ENCODE measurements at regions not wholly inside any gene's neighbourhood (a gene's known extent, or its start where the extent isn't known, plus 50 kb on each side); places are given as distances from the start of the nearest gene placed in this dataset.

- H3K27ac ChIP-seq, result no peak overlapping the region
- no peak overlapping the region for H3K4me3 ChIP-seq
- no peaks in the 10 kb centered on the region for H3K9me3 ChIP-seq (ENCODE audit: low read depth, low read length)
- DNase-seq (ENCODE audit: low read depth, low spot score), result peak; percentile 22
- H3K9ac ChIP-seq (ENCODE audit: insufficient read length), result no peak overlapping the region
- H3K36me3 ChIP-seq (ENCODE audit: insufficient read depth, low read length), result no peaks in the 10 kb centered on the region
- no peak for TF ChIP-seq FOXP2 (optimal IDR thresholded peaks at IDR 0.05; ENCODE audit: control extremely low read depth, extremely low read length, insufficient read depth)
Measured at GRCh38 chr1:60978421-60979357, 103.7 kb upstream of the NFIA start.

- Histone ChIP-seq H3K9ac (ENCODE audit: insufficient read length) (no peak overlapping the region), H3K4me3 (no peak overlapping the region), H3K9me3 (ENCODE audit: low read depth, low read length) (no peaks in the 10 kb centered on the region), H3K27ac (no peak overlapping the region), H3K36me3 (ENCODE audit: insufficient read depth, low read length) (no peaks in the 10 kb centered on the region)
- TF ChIP-seq EZH2 (IDR thresholded peaks at IDR 0.05), result no peak
- TF ChIP-seq FOXP2 (optimal IDR thresholded peaks at IDR 0.05; ENCODE audit: control extremely low read depth, extremely low read length, insufficient read depth), result no peak
- no peak for TF ChIP-seq POLR2AphosphoS5 (IDR thresholded peaks at IDR 0.05; ENCODE audit: borderline replicate concordance, low read depth, low read length)
- DNase-seq (ENCODE audit: low read depth, low spot score), result no peak
Measured at GRCh38 chr1:60977661-60978060, 104.7 kb upstream of the NFIA start.

DNA sequence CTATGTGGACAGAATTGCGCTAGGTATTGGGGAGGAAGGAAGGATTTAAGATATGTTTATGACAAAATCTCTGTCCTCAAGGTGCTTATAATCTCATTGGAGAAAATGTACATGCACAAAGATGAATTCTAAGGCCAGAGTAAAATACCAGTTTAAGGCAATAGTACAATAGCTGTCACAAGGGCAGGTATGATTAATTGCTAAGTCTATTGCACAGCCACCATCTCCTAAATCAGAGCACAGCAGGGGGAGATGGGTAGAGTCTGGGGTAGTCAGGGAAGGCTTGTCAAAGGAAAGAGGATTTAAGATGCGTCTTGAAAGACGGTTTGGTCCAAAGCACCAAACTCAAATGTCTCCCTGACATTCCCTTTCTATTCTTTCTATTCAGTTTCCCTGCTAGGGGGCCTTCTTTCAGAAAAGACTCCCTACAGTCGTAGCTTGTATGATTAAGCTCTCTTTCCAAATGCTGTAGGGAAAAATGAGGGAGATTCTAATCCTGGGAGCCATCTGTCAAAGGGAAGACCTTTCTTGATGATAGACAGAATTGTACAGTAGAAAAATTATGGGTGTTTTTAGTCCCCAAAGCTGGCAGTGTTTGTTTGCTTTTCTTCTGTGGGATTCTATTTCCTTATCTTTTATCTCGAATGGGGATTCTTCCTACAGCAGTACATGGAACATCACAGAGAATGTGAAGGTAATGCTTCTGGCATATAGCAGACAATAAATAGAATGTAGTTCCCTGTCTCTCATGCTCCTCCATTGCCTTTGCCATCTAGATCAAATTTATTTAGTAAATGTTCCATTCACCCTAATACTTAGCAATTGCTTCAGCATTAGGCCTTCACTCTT is 107.6 kb upstream of the NFIA start:
- Histone ChIP-seq H3K9me3 (ENCODE audit: low read depth, low read length) (no peaks in the 10 kb centered on the region), H3K27ac (no peak overlapping the region), H3K9ac (ENCODE audit: insufficient read length) (no peak overlapping the region), H3K4me3 (no peak overlapping the region), H3K36me3 (ENCODE audit: insufficient read depth, low read length) (no peaks in the 10 kb centered on the region)
- no peak for TF ChIP-seq POLR2AphosphoS5 (IDR thresholded peaks at IDR 0.05; ENCODE audit: borderline replicate concordance, low read depth, low read length)
- no peak for TF ChIP-seq FOXP2 (optimal IDR thresholded peaks at IDR 0.05; ENCODE audit: control extremely low read depth, extremely low read length, insufficient read depth)
- TF ChIP-seq EZH2 (IDR thresholded peaks at IDR 0.05), result no peak
- DNase-seq (ENCODE audit: low read depth, low spot score), result no peak

- TF ChIP-seq POLR2AphosphoS5 (IDR thresholded peaks at IDR 0.05; ENCODE audit: borderline replicate concordance, low read depth, low read length) (no peak), EZH2 (IDR thresholded peaks at IDR 0.05) (no peak)
- no peak overlapping the region for H3K9ac ChIP-seq (ENCODE audit: insufficient read length)
- DNase-seq (ENCODE audit: low read depth, low spot score), result no peak
- no peak overlapping the region for H3K4me3 ChIP-seq
- no peaks in the 10 kb centered on the region for H3K9me3 ChIP-seq (ENCODE audit: low read depth, low read length)
- H3K27ac ChIP-seq, result no peak overlapping the region
- H3K36me3 ChIP-seq (ENCODE audit: insufficient read depth, low read length), result no peaks in the 10 kb centered on the region
Measured at GRCh38 chr1:60973668-60974067, 108.7 kb upstream of the NFIA start.

DNA sequence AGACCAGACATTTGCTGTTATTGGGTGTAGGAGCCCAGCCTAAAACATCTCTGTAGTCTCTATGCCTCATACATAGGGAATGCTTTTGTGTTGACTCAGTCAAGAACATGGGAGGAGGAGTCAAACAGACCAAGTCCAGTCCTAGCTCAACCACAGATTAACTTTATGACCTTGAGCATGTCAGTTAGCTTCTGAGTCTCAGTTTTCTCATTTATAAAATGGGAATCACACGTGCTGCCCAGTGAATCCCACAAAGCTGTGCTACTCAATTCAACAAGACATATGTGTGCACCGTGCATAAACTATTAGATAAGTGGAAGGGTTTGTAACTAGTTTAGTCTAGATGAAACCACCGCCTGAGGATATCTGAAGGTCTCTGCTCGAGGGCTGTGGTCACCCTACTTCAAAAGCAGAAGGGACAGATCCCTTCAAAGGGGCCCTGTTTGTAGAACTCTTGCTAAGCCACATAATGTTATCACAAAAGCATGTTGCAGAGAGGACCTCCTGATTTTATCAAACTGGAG is 109.5 kb upstream of the NFIA start:
- TF ChIP-seq POLR2AphosphoS5 (IDR thresholded peaks at IDR 0.05; ENCODE audit: borderline replicate concordance, low read depth, low read length) (no peak), FOXP2 (optimal IDR thresholded peaks at IDR 0.05; ENCODE audit: control extremely low read depth, extremely low read length, insufficient read depth) (no peak), EZH2 (IDR thresholded peaks at IDR 0.05) (no peak)
- Histone ChIP-seq H3K27ac (no peak overlapping the region), H3K36me3 (ENCODE audit: insufficient read depth, low read length) (no peaks in the 10 kb centered on the region), H3K9me3 (ENCODE audit: low read depth, low read length) (no peaks in the 10 kb centered on the region), H3K4me3 (no peak overlapping the region), H3K9ac (ENCODE audit: insufficient read length) (no peak overlapping the region)
- DNase-seq (ENCODE audit: low read depth, low spot score), result no peak

GRCh38 chr1:60971330-60971729 is 111.0 kb upstream of the NFIA start:
- no peak for TF ChIP-seq POLR2AphosphoS5 (IDR thresholded peaks at IDR 0.05; ENCODE audit: borderline replicate concordance, low read depth, low read length)
- no peak for TF ChIP-seq EZH2 (IDR thresholded peaks at IDR 0.05)
- TF ChIP-seq FOXP2 (optimal IDR thresholded peaks at IDR 0.05; ENCODE audit: control extremely low read depth, extremely low read length, insufficient read depth), result no peak
- H3K27ac ChIP-seq, result no peak overlapping the region
- H3K4me3 ChIP-seq, result no peak overlapping the region
- no peaks in the 10 kb centered on the region for H3K36me3 ChIP-seq (ENCODE audit: insufficient read depth, low read length)
- no peak overlapping the region for H3K9ac ChIP-seq (ENCODE audit: insufficient read length)
- no peaks in the 10 kb centered on the region for H3K9me3 ChIP-seq (ENCODE audit: low read depth, low read length)
- no peak for DNase-seq (ENCODE audit: low read depth, low spot score)

GRCh38 chr1:60969971-60970509 is 112.3 kb upstream of the NFIA start:
- no peaks in the 10 kb centered on the region for H3K9me3 ChIP-seq (ENCODE audit: low read depth, low read length)
- peak; percentile 28 for DNase-seq (ENCODE audit: low read depth, low spot score)
- H3K9ac ChIP-seq (ENCODE audit: insufficient read length), result no peak overlapping the region
- no peak overlapping the region for H3K4me3 ChIP-seq
- H3K36me3 ChIP-seq (ENCODE audit: insufficient read depth, low read length), result no peaks in the 10 kb centered on the region
- no peak overlapping the region for H3K27ac ChIP-seq
- no peak for TF ChIP-seq POLR2AphosphoS5 (IDR thresholded peaks at IDR 0.05; ENCODE audit: borderline replicate concordance, low read depth, low read length)
- no peak for TF ChIP-seq EZH2 (IDR thresholded peaks at IDR 0.05)
- no peak for TF ChIP-seq FOXP2 (optimal IDR thresholded peaks at IDR 0.05; ENCODE audit: control extremely low read depth, extremely low read length, insufficient read depth)

GRCh38 chr1:60965280-60965854 is 117.0 kb upstream of the NFIA start:
- Histone ChIP-seq H3K36me3 (ENCODE audit: insufficient read depth, low read length) (no peaks in the 10 kb centered on the region), H3K4me3 (no peak overlapping the region), H3K9ac (ENCODE audit: insufficient read length) (no peak overlapping the region), H3K9me3 (ENCODE audit: low read depth, low read length) (no peaks in the 10 kb centered on the region), H3K27ac (no peak overlapping the region)
- no peak for TF ChIP-seq FOXP2 (optimal IDR thresholded peaks at IDR 0.05; ENCODE audit: control extremely low read depth, extremely low read length, insufficient read depth)
- no peak for TF ChIP-seq POLR2AphosphoS5 (IDR thresholded peaks at IDR 0.05; ENCODE audit: borderline replicate concordance, low read depth, low read length)
- TF ChIP-seq EZH2 (IDR thresholded peaks at IDR 0.05), result no peak
- DNase-seq (ENCODE audit: low read depth, low spot score), result no peak

Data from SK-N-MC (cell line).